ENCODE measurements at regions not wholly inside any gene's neighbourhood (a gene's known extent, or its start where the extent isn't known, plus 50 kb on each side); places are given as distances from the start of the nearest gene placed in this dataset.

DNA sequence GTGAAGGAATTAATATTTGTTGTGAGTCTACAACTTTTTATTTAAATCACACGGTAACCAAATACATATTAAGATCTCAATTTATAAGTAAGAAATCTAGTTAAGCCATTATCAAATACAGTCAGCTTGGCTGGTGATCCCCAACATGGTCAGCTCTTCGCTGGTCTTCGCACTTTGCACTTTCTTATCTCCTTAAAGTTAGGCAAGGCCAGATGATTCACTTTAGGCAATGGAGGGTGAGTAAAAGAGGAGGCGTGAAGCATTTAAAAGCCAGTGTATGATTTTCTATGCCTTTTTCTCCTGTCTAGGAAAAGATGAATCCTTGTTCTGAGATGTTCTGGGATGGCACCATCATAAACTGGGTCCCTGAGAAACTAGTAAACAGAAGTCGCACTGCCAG, 793.7 kb upstream of the ARGLU1 start:
- TF ChIP-seq, protein P1, sequence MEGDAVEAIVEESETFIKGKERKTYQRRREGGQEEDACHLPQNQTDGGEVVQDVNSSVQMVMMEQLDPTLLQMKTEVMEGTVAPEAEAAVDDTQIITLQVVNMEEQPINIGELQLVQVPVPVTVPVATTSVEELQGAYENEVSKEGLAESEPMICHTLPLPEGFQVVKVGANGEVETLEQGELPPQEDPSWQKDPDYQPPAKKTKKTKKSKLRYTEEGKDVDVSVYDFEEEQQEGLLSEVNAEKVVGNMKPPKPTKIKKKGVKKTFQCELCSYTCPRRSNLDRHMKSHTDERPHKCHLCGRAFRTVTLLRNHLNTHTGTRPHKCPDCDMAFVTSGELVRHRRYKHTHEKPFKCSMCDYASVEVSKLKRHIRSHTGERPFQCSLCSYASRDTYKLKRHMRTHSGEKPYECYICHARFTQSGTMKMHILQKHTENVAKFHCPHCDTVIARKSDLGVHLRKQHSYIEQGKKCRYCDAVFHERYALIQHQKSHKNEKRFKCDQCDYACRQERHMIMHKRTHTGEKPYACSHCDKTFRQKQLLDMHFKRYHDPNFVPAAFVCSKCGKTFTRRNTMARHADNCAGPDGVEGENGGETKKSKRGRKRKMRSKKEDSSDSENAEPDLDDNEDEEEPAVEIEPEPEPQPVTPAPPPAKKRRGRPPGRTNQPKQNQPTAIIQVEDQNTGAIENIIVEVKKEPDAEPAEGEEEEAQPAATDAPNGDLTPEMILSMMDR (IDR thresholded peaks at IDR 0.05), result no peak
- TF ChIP-seq POLR2AphosphoS5 (IDR thresholded peaks at IDR 0.05), result no peak
